ENCODE measurements at regions not wholly inside any gene's neighbourhood (a gene's known extent, or its start where the extent isn't known, plus 50 kb on each side); places are given as distances from the start of the nearest gene placed in this dataset.

DNA sequence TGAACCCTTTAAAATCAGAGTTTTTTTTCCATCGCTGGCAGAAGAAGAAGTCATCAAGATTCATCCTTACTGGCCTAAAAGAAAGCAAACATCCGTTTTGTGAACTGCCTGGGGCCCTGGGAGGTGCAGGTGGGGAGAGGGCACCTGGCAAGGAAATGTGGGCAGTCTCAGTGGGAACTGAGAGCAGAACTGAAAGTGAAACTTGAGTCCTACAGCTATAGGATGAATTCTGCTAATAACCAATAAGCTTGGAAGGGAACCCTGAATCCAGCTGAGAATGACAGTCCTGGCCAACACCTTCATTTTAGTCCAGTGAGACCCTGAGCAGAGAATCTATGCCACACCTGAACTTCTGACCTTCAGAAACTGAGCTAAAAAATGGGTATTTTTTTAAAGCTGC, 130.1 kb upstream of the ASCC3 start:
- TF ChIP-seq POLR2AphosphoS5 (IDR thresholded peaks at IDR 0.05) (no peak), POLR2A (IDR thresholded peaks at IDR 0.05) (no peak), CTCF (IDR thresholded peaks at IDR 0.05) (no peak)

Measured in gastroesophageal sphincter (tissue), 3 donors.